ENCODE measurements at regions not wholly inside any gene's neighbourhood (a gene's known extent, or its start where the extent isn't known, plus 50 kb on each side); places are given as distances from the start of the nearest gene placed in this dataset.
"Not testable (repeated sequence)": the region's sequence is repeated elsewhere in the genome, so short reads cannot be mapped to it uniquely, and the experiment has no call there.

- DNase-seq, result no peak
Measured at GRCh38 chr17:54368906-54369305, 531.7 kb upstream of the TOM1L1 start.

DNA sequence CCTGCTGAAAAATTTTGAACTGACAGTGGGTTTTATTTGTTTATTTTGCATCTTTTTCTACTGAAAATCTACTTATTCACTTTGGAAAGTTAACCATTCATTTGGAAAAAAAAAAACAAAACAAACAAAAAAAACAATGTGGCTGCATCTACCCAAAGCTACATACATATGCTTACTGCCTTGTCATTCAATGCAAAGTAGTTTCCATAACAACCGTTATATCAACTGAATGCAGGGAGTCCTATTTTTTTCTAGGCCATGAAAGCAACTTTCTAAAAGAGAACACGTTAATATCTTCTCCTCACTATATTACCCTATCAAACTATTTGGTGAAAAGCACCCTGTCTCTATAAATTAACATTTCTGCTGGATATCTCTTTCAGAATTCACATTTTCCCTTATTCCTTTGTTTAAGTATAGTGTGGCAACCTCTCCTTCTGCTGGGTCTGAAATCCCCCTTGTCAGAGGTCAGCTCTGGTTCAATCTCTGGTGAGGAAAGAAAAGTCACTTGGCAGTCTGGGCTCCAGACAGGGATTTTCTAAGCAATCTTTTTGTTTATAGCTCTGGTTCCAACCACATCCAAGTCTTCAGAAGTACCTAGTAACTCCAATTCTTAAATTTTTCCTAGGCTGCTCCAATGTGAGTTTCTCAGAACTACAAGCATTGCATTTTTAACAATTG, 528.4 kb upstream of the TOM1L1 start:
- DNase-seq, result no peak

GRCh38 chr17:54373970-54374369, 526.7 kb upstream of the TOM1L1 start:
- no peak for DNase-seq

GRCh38 chr17:54376409-54376808, 524.2 kb upstream of the TOM1L1 start:
- DNase-seq, result not testable (repeated sequence)

- no peak for DNase-seq
Measured at GRCh38 chr17:54381482-54381881, 519.2 kb upstream of the TOM1L1 start.

DNA sequence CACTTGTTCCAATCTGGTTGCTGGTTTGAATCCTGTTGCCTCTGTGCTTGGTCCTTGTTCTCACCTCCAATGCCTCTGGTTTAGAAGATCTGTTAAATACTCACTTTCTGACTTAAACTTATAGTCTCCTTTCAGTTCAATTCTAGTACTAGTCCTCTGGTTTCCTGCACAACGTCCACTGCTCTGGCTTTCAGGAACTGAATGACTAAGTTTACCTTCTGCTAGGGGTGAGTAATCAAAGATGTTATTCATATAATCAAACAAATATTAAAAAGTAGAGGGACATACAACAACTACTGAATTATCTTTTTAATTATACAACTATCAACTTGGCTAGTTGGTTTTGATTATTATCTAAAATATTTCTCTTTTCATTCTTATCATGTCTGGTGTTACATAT, 496.4 kb upstream of the TOM1L1 start:
- DNase-seq, result no peak

DNA sequence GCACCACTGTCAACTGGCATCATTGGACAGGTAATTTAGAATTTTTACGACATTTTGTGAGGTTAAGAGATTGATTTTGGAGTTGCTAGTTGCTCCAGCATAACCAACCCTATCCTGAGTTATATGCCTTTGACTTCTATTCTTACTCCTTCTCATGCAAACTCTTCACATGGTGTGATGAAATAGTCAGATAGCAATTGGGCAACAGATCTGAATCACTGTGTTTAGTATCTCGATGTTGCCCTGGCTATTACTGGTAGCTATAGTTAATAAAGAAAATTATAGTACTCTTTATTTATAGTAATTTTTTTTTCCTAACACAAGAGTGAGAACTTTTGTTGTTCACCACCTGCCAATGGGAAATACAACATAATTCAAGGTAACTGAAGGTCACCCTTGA, 494.8 kb upstream of the TOM1L1 start:
- no peak for DNase-seq

DNA sequence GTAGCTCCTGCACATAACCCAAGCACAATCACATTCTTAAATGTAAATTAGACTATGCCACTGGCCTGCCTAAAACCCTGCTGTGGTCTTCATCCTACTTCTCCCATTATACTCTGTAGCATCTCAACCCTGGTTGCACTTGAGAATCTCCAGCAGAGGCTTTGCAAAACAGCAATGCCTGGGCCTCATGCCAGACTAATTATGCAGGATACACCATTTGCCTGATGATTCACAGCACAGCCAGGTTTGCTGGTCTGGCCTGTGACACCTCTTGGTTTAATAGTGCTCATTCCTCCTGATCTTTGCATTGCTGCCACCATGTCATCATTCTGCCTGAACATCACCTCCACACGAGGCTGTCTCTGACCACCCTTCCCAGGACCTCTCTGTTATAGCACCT, 491.9 kb upstream of the TOM1L1 start:
- DNase-seq, result no peak

DNA sequence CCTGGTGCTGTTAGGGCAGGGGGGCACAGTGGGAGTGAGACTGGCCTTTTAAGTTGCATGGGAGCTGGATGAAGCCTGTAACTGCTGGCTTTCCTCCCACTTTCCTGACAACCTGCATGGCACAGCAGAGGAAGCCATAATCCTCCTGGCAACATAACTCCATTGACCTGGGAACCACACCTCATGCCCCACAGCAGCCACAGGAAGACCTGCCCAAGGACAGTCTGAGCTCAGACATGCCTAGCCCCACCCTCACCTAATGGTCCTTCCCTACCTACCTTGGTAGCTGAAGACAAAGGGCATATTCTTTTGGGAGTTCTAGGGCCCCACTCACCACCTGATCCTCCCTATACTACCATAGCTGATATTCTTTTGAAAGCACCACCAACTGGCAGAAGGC, 482.2 kb upstream of the TOM1L1 start:
- DNase-seq, result no peak

- no peak for DNase-seq
Measured at GRCh38 chr17:54425671-54426070, 475.0 kb upstream of the TOM1L1 start.

- no peak for DNase-seq
Measured at GRCh38 chr17:54426296-54426886, 474.3 kb upstream of the TOM1L1 start.

DNA sequence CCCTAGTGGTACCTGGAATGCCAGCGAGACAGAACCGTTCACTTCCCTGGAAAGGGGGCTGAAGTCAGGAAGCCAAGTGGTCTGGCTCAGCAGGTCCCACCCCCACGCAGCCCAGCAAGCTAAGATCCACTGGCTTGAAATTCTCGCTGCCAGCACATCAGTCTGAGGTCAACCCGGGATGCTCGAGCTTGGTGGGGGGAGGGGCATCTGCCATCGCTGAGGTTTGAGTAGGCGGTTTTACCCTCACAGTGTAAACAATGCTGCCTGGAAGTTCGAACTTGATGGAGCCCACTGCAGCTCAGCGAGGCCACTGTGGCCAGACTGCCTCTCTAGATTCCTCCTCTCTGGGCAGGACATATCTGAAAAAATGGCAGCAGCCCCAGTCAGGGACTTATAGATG, 464.7 kb upstream of the TOM1L1 start:
- DNase-seq, result no peak

GRCh38 chr17:54439816-54440215, 460.8 kb upstream of the TOM1L1 start:
- DNase-seq, result no peak

DNA sequence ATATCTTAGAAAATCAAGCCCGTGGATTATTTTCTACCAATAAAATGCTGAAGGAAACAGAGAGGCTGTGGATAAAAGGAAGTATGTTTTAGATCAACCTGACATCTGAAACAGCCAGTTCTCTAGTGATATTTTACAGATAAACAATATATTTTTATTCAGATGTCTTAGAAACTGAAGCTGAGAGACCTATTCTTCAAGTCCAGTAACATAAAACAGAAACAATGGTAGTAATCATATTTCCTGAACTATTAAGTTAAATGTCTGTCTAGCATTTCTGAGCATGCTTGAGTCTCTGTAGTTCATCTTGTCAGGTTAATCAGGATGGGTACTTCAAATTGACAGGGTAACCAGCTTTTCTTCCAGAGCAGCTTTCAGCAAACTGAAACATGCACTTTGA, 449.6 kb upstream of the TOM1L1 start:
- no peak for DNase-seq

GRCh38 chr17:54452666-54453348, 447.8 kb upstream of the TOM1L1 start:
- DNase-seq, result no peak

DNA sequence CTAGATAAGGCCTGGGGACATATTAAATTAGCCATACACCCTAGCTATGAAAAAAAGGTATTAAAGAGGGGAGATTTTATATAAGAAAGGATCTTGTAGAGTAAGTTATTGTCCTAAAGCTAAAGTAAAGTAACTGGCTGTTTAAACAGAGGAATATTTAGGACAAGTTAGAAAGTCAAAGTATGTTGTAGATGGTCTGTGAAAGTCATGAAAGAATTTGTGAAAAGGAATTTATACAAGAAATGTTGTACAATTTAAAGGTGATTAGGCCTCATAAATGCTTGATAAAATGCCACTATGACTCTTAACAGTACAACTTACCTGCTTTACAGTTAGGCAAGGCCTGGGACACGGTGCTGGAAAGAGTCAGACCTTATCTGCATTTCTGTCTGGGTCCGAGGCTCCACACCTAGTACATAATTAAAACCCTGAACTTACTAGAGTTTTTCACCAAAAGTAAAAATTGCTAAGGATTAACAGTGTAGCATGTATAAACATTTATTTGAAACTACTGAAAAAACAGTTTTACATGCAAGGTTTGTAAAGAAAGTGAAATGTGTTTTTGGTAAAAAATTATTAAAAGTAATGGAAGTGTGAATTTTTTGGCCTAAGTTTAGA, 445.3 kb upstream of the TOM1L1 start:
- DNase-seq, result no peak

DNA sequence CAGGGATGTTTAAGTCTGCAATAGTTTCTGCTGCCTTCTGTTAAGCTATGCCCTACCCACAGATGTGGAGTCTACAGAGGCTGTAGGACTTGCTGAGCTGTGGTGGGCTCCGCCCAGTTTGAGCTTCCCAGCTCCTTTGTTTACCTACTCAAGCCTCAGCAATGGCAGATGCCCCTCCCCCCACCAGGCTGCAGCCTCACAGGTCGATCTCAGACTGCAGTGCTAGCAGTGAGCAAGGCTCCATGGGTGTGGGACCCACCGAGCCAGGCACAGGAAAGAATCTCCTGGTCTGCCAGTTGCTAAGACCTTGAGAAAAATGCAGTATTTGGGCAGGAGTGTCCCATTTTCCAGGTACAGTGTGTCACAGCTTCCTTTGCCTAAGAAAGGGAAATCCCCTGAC, 435.2 kb upstream of the TOM1L1 start:
- DNase-seq, result not testable (repeated sequence)

GRCh38 chr17:54466875-54467274, 433.8 kb upstream of the TOM1L1 start:
- no peak for DNase-seq

GRCh38 chr17:54482843-54483242, 417.8 kb upstream of the TOM1L1 start:
- DNase-seq, result no peak

- no peak for DNase-seq
Measured at GRCh38 chr17:54493691-54494090, 407.0 kb upstream of the TOM1L1 start.

- DNase-seq, result no peak
Measured at GRCh38 chr17:54494721-54495715, 405.6 kb upstream of the TOM1L1 start.

DNA sequence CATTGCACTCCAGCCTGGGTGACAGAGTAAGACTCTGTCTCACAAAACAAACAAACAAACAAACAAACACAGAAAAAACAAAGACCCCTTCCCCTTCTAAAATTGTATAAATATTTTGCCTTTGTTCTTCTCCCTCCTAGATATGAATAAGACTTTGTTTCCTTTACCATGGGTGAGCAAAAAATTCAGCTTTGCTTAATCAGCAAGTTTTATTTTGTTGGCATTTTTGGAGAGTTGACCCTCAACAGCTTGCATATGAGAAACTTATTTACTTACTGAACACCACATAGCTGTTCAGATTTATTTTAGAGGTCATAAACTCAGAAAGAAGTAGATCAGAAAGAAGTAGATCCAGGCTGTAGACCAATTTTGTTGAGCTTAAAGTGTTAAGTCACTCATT, 395.2 kb upstream of the TOM1L1 start:
- no peak for DNase-seq
